SW480 (cell line): ENCODE measurements at regions not wholly inside any gene's neighbourhood (a gene's known extent, or its start where the extent isn't known, plus 50 kb on each side); places are given as distances from the start of the nearest gene placed in this dataset.

ENCODE experiments used
- DNase-seq: peaks from one replicate; pipeline ENCODE4 v3.0.0-alpha.2; 2016; ENCODE audit warnings: low spot score

DNA sequence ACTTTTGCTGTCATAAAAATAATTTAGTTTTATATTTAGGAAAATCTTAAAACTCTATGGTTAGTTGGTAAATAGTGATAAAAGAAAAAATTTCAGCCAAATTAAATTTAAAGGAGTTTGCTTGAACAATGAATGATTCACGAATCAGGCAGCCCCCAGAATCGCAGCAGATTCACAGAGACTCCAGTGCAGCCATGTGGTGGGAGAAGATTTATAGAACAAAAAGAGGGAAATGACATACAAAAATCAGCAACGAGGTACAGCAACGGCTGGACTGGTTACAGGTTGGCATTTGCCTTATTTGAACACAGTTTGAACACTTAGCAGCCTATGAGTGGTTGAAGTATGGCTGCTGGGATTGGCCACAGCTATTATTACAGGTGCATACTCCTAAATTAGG lies 96.4 kb upstream of the MYCBP2 start:
- DNase-seq = no peak

- DNase-seq = no peak
Observed at GRCh38 chr13:77422724-77423123, 95.8 kb upstream of the MYCBP2 start.

- DNase-seq = no peak
Observed at GRCh38 chr13:77417897-77418296, 91.0 kb upstream of the MYCBP2 start.

- DNase-seq = no peak
Observed at GRCh38 chr13:77416666-77417212, 89.8 kb upstream of the MYCBP2 start.

DNA sequence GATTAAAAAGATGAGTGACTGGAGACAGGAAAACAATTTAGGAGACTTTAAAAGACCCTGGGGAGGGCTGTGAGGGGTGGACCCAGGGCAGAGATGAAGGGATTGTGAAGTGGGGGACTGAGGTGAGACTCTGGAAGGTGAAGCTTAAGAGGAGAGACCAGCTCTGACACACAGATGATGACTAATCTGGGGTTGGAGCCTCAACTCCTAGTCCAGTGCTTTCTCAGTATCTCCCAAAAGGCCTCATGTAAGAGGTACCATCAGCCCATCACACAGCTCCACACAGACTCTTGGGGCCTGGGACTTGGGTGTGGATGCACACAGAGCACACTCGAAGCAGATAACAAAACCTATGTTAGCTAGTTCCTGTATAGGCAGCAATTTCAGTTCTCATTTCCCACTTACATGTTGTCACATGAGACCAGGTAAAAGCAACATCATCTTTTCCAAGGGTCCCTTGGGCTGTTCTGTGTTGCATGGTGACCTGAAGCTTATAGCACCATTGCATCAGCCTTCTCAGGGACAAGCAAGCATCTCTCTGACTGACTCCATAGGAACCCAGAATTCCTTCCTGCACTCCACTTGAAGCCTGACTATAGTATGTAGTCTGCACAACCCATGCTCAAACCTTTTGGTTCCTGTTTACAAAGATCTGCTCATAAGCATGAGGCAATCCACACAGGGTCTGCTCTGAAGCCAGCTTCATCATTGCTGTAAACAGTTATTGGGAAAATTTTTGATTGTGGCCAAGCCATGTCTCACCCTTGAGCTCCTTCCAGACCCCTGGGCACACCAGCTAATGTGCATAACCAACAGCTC lies 88.6 kb upstream of the MYCBP2 start:
- DNase-seq = no peak

GRCh38 chr13:77412860-77413259 lies 86.0 kb upstream of the MYCBP2 start:
- DNase-seq = no peak

DNA sequence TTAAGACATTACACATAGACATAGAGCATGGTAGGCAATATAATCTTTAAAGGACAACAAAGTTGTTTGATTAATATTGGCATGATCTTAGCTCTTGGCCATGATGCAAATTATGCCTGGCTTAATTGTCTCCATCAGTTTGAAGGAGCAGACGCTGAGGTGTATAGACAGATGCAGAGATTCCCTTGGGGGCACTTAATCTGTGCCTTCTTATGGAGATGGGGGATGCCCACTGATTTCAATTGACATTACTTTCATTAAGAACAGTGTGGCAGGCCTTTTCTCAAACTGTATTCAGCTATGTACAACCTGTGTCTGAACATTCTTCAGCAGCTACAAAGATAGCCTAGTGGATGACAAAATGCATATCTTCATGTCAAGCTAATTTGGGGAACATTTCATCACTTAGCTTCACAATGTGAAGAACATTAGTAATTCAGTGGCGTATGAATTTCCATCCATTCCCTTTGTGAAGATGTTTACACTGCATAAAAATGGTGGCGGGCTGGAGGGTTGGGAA lies 85.3 kb upstream of the MYCBP2 start:
- DNase-seq = no peak

- DNase-seq = no peak
Observed at GRCh38 chr13:77409412-77409811, 82.5 kb upstream of the MYCBP2 start.

GRCh38 chr13:77406644-77407440 lies 79.9 kb upstream of the MYCBP2 start:
- no peak for DNase-seq

DNA sequence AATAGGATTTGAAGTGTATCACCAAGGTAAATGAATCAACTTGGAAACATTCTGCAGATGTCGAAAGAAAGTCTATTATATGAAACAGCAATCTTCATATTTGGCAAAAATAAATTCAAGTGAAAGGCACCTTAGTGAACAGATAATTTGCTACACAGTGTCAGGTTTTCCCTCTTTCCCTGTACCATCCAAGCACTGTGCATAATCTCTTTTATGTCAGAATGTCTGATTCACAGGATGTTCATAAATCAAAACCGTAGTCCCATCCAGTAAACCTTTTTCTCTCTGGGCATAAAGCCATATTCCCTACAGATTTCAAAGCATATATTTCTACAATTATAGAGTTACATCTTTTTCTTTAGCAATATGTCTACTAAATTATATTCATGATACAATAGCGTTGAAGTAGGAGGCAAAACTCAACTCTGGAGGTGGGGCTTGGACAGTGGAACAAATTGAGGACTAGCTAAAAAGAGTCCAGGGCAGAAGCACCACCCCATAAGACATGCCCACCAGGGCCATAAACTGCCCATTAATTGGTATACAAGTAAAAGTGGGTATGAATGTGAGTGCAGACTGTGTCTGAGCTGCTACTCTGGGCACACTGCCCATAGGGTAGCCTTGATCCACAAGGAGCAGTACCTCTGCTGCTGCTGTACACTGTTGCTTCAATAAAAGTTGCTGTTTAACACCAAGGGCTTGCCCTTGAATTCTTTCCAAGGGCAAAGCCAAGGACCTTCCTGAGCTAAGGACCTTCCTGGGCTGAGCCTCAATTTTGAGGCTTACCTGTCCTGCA lies 72.1 kb upstream of the MYCBP2 start:
- DNase-seq = no peak

GRCh38 chr13:77397636-77398035 lies 70.7 kb upstream of the MYCBP2 start:
- no peak for DNase-seq

- DNase-seq = no peak
Observed at GRCh38 chr13:77391475-77391874, 64.6 kb upstream of the MYCBP2 start.

- DNase-seq = no peak
Observed at GRCh38 chr13:77390391-77390790, 63.5 kb upstream of the MYCBP2 start.

DNA sequence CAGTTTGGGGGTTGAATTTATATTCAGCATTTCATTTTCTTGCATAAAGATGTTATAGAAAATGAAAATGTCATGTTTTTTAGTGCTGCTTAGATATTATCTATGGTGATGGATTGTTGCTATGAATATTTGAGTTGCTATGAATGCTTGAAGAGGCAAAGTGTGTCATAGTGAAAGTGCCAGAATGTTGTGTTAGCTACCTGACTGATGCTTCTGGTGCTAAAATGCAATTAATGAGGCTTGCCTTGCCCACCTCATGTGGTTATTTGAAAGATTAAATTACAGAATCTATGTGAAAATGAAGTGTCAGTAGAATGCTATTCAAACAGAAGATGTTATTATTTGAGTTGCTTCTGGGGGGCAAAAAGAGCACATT lies 62.7 kb upstream of the MYCBP2 start:
- no peak for DNase-seq

DNA sequence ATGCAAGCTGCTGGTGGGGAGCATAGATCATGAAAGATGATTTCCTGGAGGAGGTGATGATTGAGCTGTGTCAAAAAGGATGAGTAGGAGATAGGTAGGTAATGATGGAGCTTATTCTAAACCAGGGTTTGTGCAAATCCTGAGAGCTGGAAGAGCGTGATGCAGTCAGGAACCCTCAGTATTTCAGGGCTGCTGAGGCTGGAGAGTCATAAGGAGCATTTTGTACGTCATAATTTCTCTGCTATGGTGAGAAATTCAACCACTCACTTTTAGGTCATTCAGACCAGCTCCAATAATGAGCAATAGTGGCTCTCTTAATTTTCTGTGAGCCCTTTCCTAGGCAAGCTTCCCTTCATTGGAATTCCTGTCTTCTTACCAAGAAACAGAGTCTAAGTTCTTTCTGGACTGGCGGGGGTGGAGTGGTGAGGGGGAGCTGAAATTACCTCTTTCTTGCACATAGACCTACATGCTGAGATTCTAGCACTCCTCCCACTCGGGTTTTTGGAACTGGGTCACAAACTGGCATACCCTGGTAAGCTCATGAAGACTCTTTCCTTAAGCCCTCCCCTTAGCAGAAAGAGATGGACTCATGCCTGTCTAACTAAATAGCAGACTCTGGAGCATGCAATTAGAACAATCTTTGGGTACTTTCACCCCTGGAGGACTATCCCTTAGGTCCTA lies 62.2 kb upstream of the MYCBP2 start:
- DNase-seq = no peak

DNA sequence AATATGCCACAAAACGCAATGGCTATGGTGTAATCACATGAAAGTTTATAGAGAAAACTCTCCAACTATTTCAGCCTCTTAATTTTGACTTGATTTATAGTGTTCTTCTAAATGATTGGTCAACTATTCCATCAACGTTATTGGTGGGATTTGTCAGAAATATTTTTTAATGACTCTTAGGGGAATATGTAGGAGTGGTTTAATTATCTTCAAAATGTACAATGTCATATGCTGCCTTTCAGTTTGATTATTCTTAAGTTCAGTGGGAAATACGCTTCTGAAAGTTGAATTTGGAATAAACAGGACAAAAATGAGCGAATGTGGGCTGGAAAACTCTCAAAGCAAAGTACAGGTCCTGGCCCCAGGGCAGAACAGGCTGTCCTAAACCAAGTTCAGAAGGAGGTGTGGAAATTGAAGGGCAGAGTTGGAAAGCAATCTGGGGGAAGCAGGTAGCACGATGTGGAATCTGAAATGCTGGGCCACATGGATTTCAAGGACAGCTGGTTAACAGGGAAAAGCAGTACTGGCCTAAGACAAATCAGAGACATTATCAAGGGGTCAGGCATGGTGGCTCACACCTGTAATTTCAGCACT lies 60.8 kb upstream of the MYCBP2 start:
- DNase-seq = no peak

DNA sequence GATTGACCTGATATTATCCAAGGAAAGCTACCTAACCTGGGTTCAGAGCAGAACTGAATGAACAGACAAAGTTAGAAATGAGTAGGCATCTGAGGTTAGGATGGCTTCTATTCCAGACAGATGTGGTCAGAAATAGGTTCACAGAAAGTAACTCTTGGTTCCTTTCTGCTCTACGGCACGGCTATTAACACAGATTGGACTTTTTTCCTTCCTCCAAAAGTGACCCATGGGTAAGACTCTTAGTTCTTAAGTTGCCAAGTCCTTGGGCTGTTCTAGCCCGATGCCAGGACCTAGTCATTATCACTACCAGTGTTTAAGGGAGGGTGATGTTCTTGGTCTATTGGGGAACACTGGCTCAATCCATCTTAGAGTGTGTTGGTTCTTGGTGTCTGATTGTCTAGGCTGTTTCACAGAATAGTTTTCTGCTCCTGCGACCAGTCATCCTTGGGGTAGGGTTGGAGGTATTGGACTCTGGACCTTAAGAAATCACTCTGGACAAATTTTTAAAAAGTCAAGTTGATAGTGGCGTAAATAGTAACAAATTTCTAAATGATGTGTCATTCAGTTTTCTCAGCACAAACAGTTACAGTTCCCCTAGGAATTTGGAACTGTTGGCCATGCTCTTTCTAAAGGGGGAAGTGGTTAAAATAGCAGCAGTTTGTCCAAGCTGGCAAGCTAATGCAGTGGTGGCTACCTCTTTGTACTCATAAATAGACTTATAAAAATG lies 60.1 kb upstream of the MYCBP2 start:
- DNase-seq = no peak

DNA sequence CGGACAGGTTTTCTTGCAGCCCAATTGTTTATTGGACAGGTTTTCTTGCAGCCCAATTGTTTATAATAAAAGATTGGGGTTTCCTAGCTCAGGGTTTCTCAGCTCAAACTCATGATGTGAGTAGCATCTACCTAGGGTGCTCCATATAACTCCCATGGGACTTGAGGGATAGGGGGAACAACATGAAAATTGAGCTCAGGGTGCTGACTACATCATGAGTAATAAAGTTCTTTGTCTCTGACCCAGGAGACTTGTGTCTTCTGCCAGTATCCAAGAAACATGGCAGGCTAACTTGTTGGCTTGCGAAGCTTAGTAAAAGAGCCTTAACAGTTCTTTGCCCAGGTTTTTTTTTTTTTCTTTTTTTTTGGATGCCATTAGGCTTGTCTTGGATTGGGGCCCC lies 59.2 kb upstream of the MYCBP2 start:
- no peak for DNase-seq

DNA sequence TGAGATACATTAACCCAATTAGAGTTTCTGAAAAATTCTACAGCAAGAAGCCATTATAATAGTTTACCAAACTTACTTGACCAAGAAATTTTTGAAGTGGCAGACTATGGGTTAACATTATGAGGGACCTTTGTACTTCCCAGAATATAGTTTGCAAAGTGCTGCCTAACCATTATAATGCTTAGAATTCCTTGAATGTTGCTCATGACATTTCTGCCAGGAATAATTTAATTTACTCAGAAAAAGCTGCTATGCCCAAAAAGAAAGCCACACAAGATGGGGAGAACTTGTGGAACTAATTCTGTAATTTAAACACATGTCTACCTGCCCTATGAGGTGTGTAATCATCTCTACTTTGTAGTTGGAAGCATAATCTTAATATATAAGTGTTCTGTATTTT lies 58.1 kb upstream of the MYCBP2 start:
- no peak for DNase-seq

DNA sequence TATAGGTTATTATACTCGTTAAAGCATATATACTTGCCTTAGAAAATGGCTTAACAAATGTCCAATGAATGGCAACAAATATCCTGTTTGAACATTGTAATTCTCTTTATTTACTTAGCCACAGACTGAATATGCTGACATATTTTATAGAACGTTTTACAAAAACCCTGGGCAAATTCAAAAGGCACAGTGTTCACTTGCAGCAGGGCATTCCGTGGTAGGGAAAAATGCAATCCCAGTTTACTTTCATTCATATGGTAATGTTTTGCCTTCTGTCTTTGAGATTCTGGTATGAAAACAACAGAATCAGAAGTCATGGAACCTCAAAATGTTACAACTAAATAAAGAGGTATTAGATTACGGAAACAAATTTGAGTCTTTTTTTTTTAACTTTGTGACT lies 56.2 kb upstream of the MYCBP2 start:
- DNase-seq = no peak

DNA sequence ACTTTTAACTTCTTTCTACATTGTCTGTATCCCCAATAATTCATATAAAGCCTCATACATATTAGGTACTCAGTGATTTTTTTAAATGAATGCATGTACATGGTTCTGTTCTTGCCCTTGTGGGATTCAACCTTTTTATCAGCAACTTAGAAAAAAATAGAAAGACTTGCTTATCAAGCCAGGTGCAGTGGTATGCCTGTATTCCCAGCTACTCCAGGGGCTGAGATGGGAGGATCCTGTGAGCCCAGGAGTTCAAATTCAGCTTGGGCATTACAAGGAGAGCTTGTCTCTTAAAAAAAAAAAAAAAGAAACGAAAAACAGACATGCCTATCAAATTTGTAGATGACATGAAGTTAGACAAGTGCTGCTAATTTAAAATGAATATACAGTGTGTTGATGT lies 54.2 kb upstream of the MYCBP2 start:
- no peak for DNase-seq
